OCI-LY1 (cell line): ENCODE measurements at regions not wholly inside any gene's neighbourhood (a gene's known extent, or its start where the extent isn't known, plus 50 kb on each side); places are given as distances from the start of the nearest gene placed in this dataset.

Experiments
- H2AFZ ChIP-seq: fragments of 200-600 bp; sonication (generic), shearing (Covaris generic); 2 replicates; pipeline ENCODE4 v1.6.0; 2014; ENCODE audit warnings: antibody characterized with exemption, mild to moderate bottlenecking, low read length
- H3F3A ChIP-seq: fragments of 200-600 bp; sonication (generic), shearing (Covaris generic); 2 replicates; pipeline ENCODE4 v1.6.0; 2014; ENCODE audit warnings: mild to moderate bottlenecking, antibody characterized with exemption, low read length, moderate library complexity; ENCODE audit not compliant: insufficient read depth
- H3K27ac ChIP-seq: fragments of 200-600 bp; sonication (generic); 2 replicates; pipeline ENCODE4 v1.5.1; 2014; ENCODE audit warnings: low read length, mixed run types, mild to moderate bottlenecking, low read depth; ENCODE audit not compliant: poor library complexity, severe bottlenecking
- H3K27me3 ChIP-seq: fragments of 200-600 bp; sonication (generic); 2 replicates; pipeline ENCODE4 v1.6.0; 2014; ENCODE audit warnings: antibody characterized with exemption, mild to moderate bottlenecking, low read length, moderate library complexity; ENCODE audit not compliant: insufficient read depth
- H3K36me3 ChIP-seq: fragments of 200-600 bp; sonication (generic); 2 replicates; pipeline ENCODE4 v1.6.1; 2014; ENCODE audit warnings: mild to moderate bottlenecking, antibody characterized with exemption, low read length, moderate library complexity, mixed read lengths; ENCODE audit not compliant: insufficient read depth
- H3K4me1 ChIP-seq: fragments of 200-600 bp; sonication (generic); 2 replicates; pipeline ENCODE4 v1.5.1; 2014; ENCODE audit warnings: mild to moderate bottlenecking, low read length, moderate library complexity; ENCODE audit not compliant: insufficient read depth, severe bottlenecking
- H3K4me2 ChIP-seq: fragments of 200-600 bp; sonication (generic), shearing (Covaris generic); 2 replicates; pipeline ENCODE4 v1.6.1; 2014; ENCODE audit warnings: low read length
- H3K4me3 ChIP-seq: fragments of 200-600 bp; sonication (generic); 2 replicates; pipeline ENCODE4 v1.5.1; 2014; ENCODE audit warnings: low read length, low read depth, mild to moderate bottlenecking, mixed read lengths; ENCODE audit not compliant: poor library complexity, severe bottlenecking
- H3K79me2 ChIP-seq: fragments of 200-600 bp; shearing (Covaris generic); 2 replicates; pipeline ENCODE4 v1.6.1; 2016; ENCODE audit warnings: mixed run types, low read length, mixed read lengths; ENCODE audit not compliant: insufficient read depth
- H3K9ac ChIP-seq: fragments of 200-600 bp; sonication (generic), shearing (Covaris generic); 2 replicates; pipeline ENCODE4 v1.6.1; 2014; ENCODE audit warnings: mild to moderate bottlenecking, low read length, mixed read lengths
- H3K9me2 ChIP-seq: fragments of 200-600 bp; sonication (generic), shearing (Covaris generic); 2 replicates; pipeline ENCODE4 v1.6.1; 2014; ENCODE audit warnings: low read depth, mild to moderate bottlenecking, low read length, mixed read lengths
- H3K9me3 ChIP-seq: fragments of 200-600 bp; shearing (Covaris generic); 2 replicates; pipeline ENCODE4 v1.6.1; 2014; ENCODE audit warnings: low read length, mixed read lengths
- H4K20me1 ChIP-seq: fragments of 200-600 bp; sonication (generic), shearing (Covaris generic); 2 replicates; pipeline ENCODE4 v1.6.0; 2016; ENCODE audit warnings: mild to moderate bottlenecking, low read length; ENCODE audit not compliant: insufficient read depth
- CTCF ChIP-seq: fragments of 200-600 bp; sonication (generic), shearing (Covaris generic); IDR thresholded peaks from 2 replicates; pipeline ENCODE4 v1.5.1; 2017; ENCODE audit warnings: mild to moderate bottlenecking, antibody characterized with exemption, low read length, moderate library complexity, mixed read lengths
- EZH2 ChIP-seq: fragments of 200-600 bp; sonication (generic), shearing (Covaris generic); IDR thresholded peaks from 2 replicates; pipeline ENCODE4 v1.8.0; 2017; ENCODE audit warnings: borderline replicate concordance, mixed run types, mild to moderate bottlenecking, antibody characterized with exemption, low read length, moderate library complexity, mixed read lengths

GRCh38 chr1:67563684-67564083, 121.3 kb upstream of the GADD45A start:
- Histone ChIP-seq H3K36me3 (0 out of 2 replicates have a peak, but pooled peaks cover 3% of the 10 kb centered on the region), H3K79me2 (no peaks in the 10 kb centered on the region), H3K9me2 (no peaks in the 10 kb centered on the region), H3K4me1 (peaks cover 28% of the 10 kb centered on the region), H3K9me3 (peaks cover 13% of the 10 kb centered on the region), H3K27me3 (no peaks in the 10 kb centered on the region), H3K9ac (no peak overlapping the region), H3K27ac (no peak overlapping the region), H3K4me3 (no peak overlapping the region), H3F3A (no peaks in the 10 kb centered on the region), H4K20me1 (no peaks in the 10 kb centered on the region), H2AFZ (0 out of 2 replicates have a peak overlapping the region, but pooled peaks have one; percentile 74), H3K4me2 (no peak overlapping the region)
- no peak for TF ChIP-seq CTCF
- no peak for TF ChIP-seq EZH2

- no peak overlapping the region for H3K27ac ChIP-seq
- no peak overlapping the region for H3K9ac ChIP-seq
- peak overlapping the region; percentile 74; the same call in 1 of the 2 replicates for H2AFZ ChIP-seq
- no peak for TF ChIP-seq CTCF
- no peak for TF ChIP-seq EZH2
- no peak overlapping the region for H3K4me2 ChIP-seq
- peaks cover 28% of the 10 kb centered on the region for H3K4me1 ChIP-seq
- no peaks in the 10 kb centered on the region for H3F3A ChIP-seq
- no peak overlapping the region for H3K4me3 ChIP-seq
- 0 out of 2 replicates have a peak, but pooled peaks cover 3% of the 10 kb centered on the region for H3K36me3 ChIP-seq
- H3K9me2 ChIP-seq, result no peaks in the 10 kb centered on the region
- H3K79me2 ChIP-seq, result no peaks in the 10 kb centered on the region
- H3K9me3 ChIP-seq, result peaks cover 13% of the 10 kb centered on the region
- no peaks in the 10 kb centered on the region for H4K20me1 ChIP-seq
- H3K27me3 ChIP-seq, result no peaks in the 10 kb centered on the region
Observed at GRCh38 chr1:67564193-67564592, 120.8 kb upstream of the GADD45A start.

GRCh38 chr1:67566803-67567377, 118.1 kb upstream of the GADD45A start:
- Histone ChIP-seq H3K4me2 (no peak overlapping the region), H3K79me2 (no peaks in the 10 kb centered on the region), H3K27ac (no peak overlapping the region), H3K4me1 (peaks cover 7% of the 10 kb centered on the region), H3K27me3 (no peaks in the 10 kb centered on the region), H3K9me3 (peaks cover 13% of the 10 kb centered on the region), H3F3A (no peaks in the 10 kb centered on the region), H3K9me2 (no peaks in the 10 kb centered on the region), H3K9ac (no peak overlapping the region), H3K4me3 (no peak overlapping the region), H3K36me3 (0 out of 2 replicates have a peak, but pooled peaks cover 3% of the 10 kb centered on the region), H4K20me1 (no peaks in the 10 kb centered on the region), H2AFZ (no peak overlapping the region)
- TF ChIP-seq CTCF (no peak), EZH2 (no peak)
